Embryonic facial prominence (tissue), 1 donor: ENCODE measurements at regions not wholly inside any gene's neighbourhood (a gene's known extent, or its start where the extent isn't known, plus 50 kb on each side); places are given as distances from the start of the nearest gene placed in this dataset.
A peak's percentile ranks its signal among the peaks of the same experiment; 100 is the strongest.

ENCODE experiments used
- DNase-seq: peaks from one replicate; pipeline ENCODE4 v3.0.0-alpha.2; 2016; ENCODE audit errors: extremely low spot score

- peak; percentile 7 for DNase-seq
Observed at GRCh38 chr20:22652681-22653588, 68.6 kb upstream of the FOXA2 start.

DNA sequence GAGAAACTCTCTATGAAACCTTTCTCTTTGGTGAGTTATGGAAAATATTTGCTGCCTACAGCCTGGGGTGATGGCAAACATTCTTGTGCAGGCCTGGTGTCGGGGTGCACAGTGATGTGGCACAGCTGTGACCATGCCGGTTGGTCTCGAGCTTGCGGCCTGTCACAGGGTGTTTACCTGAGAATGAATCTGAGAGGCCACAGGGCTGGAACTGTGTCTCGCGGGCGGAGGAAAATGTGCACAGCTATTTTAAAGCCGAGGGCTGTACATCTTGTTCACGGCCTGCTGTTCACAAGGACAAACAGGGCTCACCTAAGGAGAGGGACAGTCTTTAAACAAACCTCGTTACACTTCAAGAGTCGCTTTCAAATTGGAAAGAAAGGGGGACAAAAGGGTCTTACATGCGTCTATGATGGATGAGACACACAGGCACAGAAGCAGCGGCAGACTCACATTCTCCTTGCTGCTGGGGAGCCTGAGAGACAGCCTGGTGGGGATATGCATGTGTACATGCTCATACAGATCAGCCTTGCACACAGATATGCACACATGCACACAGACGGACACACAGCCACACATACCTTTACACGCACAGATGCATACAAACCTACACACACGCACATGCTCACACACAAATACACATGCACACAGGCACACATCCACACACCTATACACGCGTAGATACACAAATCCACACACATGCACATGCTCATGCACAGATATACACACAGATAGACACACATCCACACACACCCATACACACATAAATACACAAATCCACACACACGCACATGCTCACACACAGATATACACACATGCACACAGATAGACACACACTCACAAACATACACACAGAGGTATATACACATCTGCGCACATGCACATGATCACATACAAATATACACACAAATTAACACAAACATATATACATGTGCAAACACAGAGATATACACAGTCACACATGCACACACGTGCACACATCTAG is 69.6 kb upstream of the FOXA2 start:
- DNase-seq, result no peak

DNA sequence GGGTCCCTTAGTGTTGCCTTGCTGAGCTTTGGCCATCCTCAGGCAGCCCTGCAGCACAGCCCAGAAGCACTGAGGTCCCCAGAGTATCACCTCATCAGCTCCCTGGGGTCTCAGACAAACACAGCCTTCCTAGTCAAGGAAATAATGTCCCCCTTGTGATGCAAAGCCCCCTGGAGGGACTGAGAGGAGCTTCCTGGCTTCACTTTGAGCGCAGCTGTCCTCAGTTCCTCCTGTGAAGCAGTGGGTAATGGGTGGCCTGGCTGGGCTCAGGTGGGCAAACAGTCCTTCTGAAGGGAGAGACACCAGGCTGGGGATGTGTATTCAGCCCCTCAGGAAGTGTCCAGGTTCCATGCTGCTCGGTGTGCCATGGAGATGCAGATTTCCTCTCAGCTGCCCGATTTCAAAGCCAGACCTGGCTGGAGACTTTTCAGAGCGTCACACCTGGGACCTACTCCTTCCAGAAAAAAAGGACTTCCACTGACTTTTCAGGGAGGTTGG is 79.2 kb upstream of the FOXA2 start:
- no peak for DNase-seq

- DNase-seq, result no peak
Observed at GRCh38 chr20:22667198-22667597, 82.8 kb upstream of the FOXA2 start.

DNA sequence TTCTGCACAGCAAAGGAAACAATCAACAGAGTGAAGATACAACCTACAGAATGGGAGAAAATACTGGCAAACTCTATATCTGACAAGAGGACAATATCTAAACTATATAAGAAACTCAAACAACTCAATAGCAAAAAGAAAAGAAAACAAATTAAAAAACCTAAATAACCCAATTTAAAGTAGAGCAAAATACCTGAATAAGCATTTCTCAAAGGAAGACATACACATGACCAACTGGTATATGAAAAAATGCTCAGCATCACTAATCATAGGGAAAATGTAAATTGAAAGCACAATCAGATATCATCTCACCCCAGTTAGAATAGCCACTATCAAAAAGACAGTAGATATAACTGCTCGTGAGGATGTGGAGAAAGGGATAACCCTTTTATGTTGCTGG is 87.8 kb upstream of the FOXA2 start:
- DNase-seq, result no peak

- DNase-seq, result no peak
Observed at GRCh38 chr20:22673467-22673866, 89.1 kb upstream of the FOXA2 start.

GRCh38 chr20:22675341-22675740 is 91.0 kb upstream of the FOXA2 start:
- no peak for DNase-seq

DNA sequence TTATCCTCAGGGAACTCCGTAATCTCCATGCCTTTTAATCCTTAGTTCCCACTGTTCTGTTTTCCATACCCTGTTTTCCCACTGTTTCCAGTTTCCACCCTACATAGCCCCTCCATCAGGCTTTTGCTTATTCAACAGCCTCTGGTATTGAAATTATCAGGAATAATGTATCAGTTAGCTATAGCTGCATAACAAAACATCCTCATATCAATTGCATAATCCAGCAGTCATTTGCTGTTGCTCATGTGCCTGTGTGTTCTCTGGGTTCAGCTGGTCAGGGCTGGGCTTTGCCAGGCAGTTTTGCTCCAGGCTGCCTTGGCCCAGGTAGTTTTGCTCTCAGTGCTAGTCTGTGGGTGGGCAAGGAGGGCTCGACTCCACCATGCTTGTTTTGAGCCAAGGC is 94.3 kb upstream of the FOXA2 start:
- no peak for DNase-seq

GRCh38 chr20:22679197-22679596 is 94.8 kb upstream of the FOXA2 start:
- no peak for DNase-seq

GRCh38 chr20:22680031-22680740 is 95.8 kb upstream of the FOXA2 start:
- DNase-seq, result no peak

GRCh38 chr20:22681591-22682248 is 97.3 kb upstream of the FOXA2 start:
- DNase-seq, result no peak

DNA sequence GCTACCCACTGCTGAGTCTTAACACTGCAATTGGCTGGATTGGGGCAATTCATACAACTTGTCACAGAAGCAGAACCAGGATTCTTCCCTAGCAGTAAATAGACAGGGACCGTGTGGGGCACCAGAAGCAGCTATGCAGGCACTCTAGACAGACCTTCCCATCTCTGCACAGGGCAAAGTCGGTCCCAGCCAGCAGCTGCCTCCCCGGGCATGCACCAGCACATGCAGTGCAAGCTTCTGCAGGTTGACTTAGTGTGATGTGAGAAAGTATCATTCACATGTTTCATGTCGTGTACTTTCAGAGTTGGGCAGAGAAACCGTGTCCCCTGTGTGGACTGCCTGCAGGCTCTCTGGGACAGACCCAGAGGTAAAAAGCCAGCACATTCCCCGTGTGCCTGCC is 98.0 kb upstream of the FOXA2 start:
- no peak for DNase-seq

DNA sequence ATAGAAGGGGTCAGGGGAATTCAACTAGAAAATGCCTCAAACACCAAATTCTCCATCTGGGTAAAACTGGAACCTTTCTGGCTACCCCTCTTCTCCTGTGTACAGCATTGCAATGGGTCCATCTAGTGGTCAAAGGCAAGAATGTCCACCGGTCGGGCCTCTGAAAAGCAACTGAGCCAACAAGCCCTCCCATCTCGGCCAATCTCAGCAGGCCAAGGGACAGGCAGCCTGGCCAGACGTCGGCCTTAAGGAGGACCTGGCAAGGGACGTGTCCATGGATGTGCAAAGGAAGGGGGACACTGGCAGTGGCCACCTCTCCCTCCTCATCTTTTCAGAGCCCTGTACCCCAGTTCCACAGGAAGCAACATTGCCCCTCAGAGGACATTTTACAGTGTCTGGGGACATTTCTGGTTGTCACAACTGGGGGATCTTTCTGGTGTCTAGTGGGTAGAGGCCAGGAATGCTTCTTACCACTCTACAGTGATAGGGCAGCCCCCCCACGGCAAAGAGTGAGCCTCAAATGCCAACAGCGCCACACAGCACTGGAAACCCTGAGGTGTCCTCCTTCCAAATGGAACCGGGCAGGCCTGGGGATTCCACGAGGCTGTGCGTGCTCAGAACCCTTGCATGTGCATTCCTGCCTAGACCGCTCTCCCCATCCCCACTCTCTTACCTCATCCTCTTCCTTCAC is 99.8 kb upstream of the FOXA2 start:
- peak; percentile 34 for DNase-seq

DNA sequence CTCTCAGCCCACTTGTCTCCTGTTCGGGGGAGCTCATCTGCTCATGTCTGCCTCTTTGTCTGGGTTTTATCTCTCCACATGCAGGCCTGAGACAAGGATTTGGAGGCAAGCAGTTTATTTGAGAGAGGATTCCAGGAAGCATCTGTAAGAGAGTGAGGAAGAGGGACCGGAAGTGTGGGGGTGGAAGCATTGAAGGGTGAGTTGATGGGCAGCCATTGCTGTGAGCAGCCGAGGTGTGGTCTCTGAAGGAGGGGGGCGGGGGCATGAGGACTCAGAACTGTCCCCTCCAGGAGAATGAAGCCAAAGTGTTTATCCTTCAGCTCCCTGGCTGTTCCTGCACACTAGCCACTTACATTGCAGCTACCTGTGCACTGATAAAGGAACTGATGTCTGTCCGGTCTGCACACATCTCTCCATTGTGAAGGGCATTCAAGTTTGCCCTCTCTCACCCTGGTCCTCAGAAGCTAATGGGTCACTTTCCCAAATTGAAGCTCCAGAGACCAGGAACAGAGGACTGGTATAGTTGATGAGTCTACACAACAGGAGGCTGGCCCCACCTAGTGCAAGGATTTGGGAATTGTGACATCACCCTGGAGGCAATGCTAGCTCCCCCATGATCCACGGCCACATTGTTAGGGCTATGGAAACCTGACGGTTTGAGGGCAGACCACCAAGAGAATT is 100.5 kb upstream of the FOXA2 start:
- no peak for DNase-seq

GRCh38 chr20:22686097-22686496 is 101.7 kb upstream of the FOXA2 start:
- no peak for DNase-seq

DNA sequence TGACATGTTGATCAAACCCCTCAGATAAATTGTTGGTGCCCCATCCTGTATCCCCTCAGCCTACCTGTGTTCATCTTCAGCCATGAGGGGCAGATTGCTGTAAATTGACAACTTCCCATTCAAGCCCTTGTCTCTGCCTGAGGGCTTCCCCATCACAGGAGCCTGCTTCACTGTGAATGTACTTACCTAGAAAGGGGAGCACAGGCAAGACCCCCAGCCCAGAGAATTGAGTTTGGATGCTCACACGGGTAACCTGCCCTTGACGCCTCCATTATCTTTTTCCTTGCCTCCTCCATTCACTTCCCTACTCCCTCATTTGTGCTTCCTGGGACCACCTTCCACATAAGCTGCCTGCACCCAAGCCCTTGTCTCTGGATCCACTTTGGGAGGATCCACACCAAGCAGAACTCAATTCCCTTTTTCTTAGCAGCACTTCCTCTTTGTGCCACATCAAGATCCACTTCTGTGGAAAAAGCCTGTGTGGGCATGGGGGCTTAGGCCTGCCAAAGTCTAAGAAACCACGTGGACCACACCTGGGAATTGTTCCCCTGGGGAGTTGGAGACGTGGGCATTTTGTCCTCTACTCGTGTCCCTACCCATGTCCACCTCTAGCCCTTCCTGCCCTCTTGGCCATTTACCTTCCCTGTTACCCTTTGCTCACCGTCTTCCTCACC is 103.4 kb upstream of the FOXA2 start:
- no peak for DNase-seq

GRCh38 chr20:22688485-22688884 is 104.1 kb upstream of the FOXA2 start:
- no peak for DNase-seq

- no peak for DNase-seq
Observed at GRCh38 chr20:22689266-22689665, 104.9 kb upstream of the FOXA2 start.

- no peak for DNase-seq
Observed at GRCh38 chr20:22690000-22690399, 105.6 kb upstream of the FOXA2 start.
